CD8-positive, alpha-beta memory T cell (primary cell): ENCODE measurements at regions not wholly inside any gene's neighbourhood (a gene's known extent, or its start where the extent isn't known, plus 50 kb on each side); places are given as distances from the start of the nearest gene placed in this dataset.

Experiments used
- CTCF ChIA-PET: fragments of 350-600 bp; sonication (Branson Sonifier 250); formaldehyde crosslinking; loops from one replicate; lab custom pipeline; 2021; ENCODE audit warnings: antibody characterized with exemption; lab: Charles Lee
- POLR2A ChIA-PET: fragments of 350-600 bp; sonication (Branson Sonifier 250); formaldehyde crosslinking; loops from one replicate; lab custom pipeline; 2021; ENCODE audit warnings: antibody characterized with exemption; lab: Charles Lee
- DNase-seq, 5 donors: peaks; one replicate each; pipeline versions ENCODE4 v3.0.0 to v3.0.0-alpha.2; 2020 to 2022; ENCODE audit warnings: mixed read lengths in 1 of 5
- H3K27ac ChIP-seq: one replicate; pipeline ENCODE4 v1.7.0; 2013; ENCODE audit warnings: low read depth, mild to moderate bottlenecking, low read length, moderate library complexity
- H3K27me3 ChIP-seq: 2 replicates; pipeline ENCODE4 v1.7.0; 2013; ENCODE audit warnings: low read length, mild to moderate bottlenecking; ENCODE audit not compliant: insufficient read depth, poor library complexity, severe bottlenecking
- H3K36me3 ChIP-seq: 2 replicates; pipeline ENCODE4 v1.7.0; 2013; ENCODE audit warnings: mild to moderate bottlenecking, low read length, moderate library complexity; ENCODE audit not compliant: insufficient read depth
- H3K4me1 ChIP-seq: 2 replicates; pipeline ENCODE4 v1.7.0; 2013; ENCODE audit warnings: mild to moderate bottlenecking, low read length, moderate library complexity; ENCODE audit not compliant: insufficient read depth
- H3K4me3 ChIP-seq: 2 replicates; pipeline ENCODE4 v1.7.0; 2013; ENCODE audit warnings: mild to moderate bottlenecking, low read length
- H3K9me3 ChIP-seq: 2 replicates; pipeline ENCODE4 v1.7.0; 2013; ENCODE audit warnings: mild to moderate bottlenecking, low read length
- H3K27ac Mint-ChIP-seq, 8 donors: one replicate each; pipeline ENCODE4 v1.8.0; 2020 to 2021; ENCODE audit warnings: mixed read lengths in 8 of 8, mild to moderate bottlenecking in 6 of 8, inconsistent platforms in 3 of 8, moderate library complexity in 3 of 8
- H3K27me3 Mint-ChIP-seq, 2 donors: one replicate each; pipeline ENCODE4 v1.8.0; 2020 to 2021; ENCODE audit warnings: mixed read lengths in 2 of 2, mild to moderate bottlenecking in 1 of 2, moderate library complexity in 1 of 2
- H3K36me3 Mint-ChIP-seq, 3 donors: one replicate each; pipeline ENCODE4 v1.8.0; 2020 to 2021; ENCODE audit warnings: mixed read lengths in 3 of 3, inconsistent platforms in 1 of 3, mild to moderate bottlenecking in 1 of 3
- H3K4me1 Mint-ChIP-seq, 3 donors: one replicate each; pipeline ENCODE4 v1.8.0; 2020 to 2021; ENCODE audit warnings: mixed read lengths in 3 of 3, inconsistent platforms in 1 of 3, mild to moderate bottlenecking in 1 of 3
- H3K4me3 Mint-ChIP-seq, 7 donors: one replicate each; pipeline ENCODE4 v1.8.0; 2020 to 2021; ENCODE audit warnings: mixed read lengths in 7 of 7, mild to moderate bottlenecking in 6 of 7, moderate library complexity in 4 of 7, inconsistent platforms in 2 of 7
- H3K9me3 Mint-ChIP-seq, 5 donors: one replicate each; pipeline ENCODE4 v1.8.0; 2020 to 2022; ENCODE audit warnings: mixed read lengths in 5 of 5, mild to moderate bottlenecking in 3 of 5, moderate library complexity in 2 of 5, inconsistent platforms in 1 of 5

- no peaks in the 10 kb centered on the region for H3K36me3 ChIP-seq
- H3K9me3 ChIP-seq: no peaks in the 10 kb centered on the region
- peaks cover 17 to 20% (median 18%) of the 10 kb centered on the region in 5 donors for H3K9me3 Mint-ChIP-seq
- POLR2A ChIA-PET: no interaction called here
- no peak overlapping the region for H3K27ac ChIP-seq
- H3K4me3 ChIP-seq: no peak overlapping the region
- H3K36me3 Mint-ChIP-seq: peaks cover 4 to 24% (median 4%) of the 10 kb centered on the region in 3 donors
- no peak overlapping the region for H3K4me3 Mint-ChIP-seq
- no peak for DNase-seq
- no peaks in the 10 kb centered on the region for H3K27me3 ChIP-seq
- H3K4me1 ChIP-seq: no peaks in the 10 kb centered on the region
- H3K4me1 Mint-ChIP-seq: peaks cover 0 to 4% (median 0%) of the 10 kb centered on the region in 3 donors
- CTCF ChIA-PET: no interaction called here
- no peaks in the 10 kb centered on the region for H3K27me3 Mint-ChIP-seq
- no peak overlapping the region for H3K27ac Mint-ChIP-seq
These were observed 53.7 kb upstream of the SP4 start for GRCh38 chr7:21374134-21374533.

GRCh38 chr7:21377545-21377944, 50.3 kb upstream of the SP4 start:
- H3K9me3 Mint-ChIP-seq: peaks cover 17 to 20% (median 18%) of the 10 kb centered on the region in 5 donors
- no peak overlapping the region for H3K4me3 Mint-ChIP-seq
- H3K4me1 Mint-ChIP-seq: peaks cover 11 to 13% (median 11%) of the 10 kb centered on the region in 3 donors
- no peaks in the 10 kb centered on the region for H3K27me3 Mint-ChIP-seq
- CTCF ChIA-PET: no interaction called here
- H3K27ac Mint-ChIP-seq: peak overlapping the region in 1 of 8 donors; percentile 83
- Histone ChIP-seq H3K36me3 (no peaks in the 10 kb centered on the region), H3K9me3 (no peaks in the 10 kb centered on the region), H3K27me3 (no peaks in the 10 kb centered on the region), H3K27ac (no peak overlapping the region), H3K4me1 (no peaks in the 10 kb centered on the region), H3K4me3 (no peak overlapping the region)
- DNase-seq: no peak
- H3K36me3 Mint-ChIP-seq: peaks cover 4 to 24% (median 4%) of the 10 kb centered on the region in 3 donors
- POLR2A ChIA-PET: no interaction called here
